C4-2B (cell line): ENCODE measurements at regions not wholly inside any gene's neighbourhood (a gene's known extent, or its start where the extent isn't known, plus 50 kb on each side); places are given as distances from the start of the nearest gene placed in this dataset.

Experiments used
- ZFX ChIP-seq: fragments of 450-650 bp; IDR thresholded peaks from 2 replicates; pipeline ENCODE4 v1.6.1; 2017
- TF ChIP-seq, protein P1 (sequence below): fragments of 450-650 bp; conservative IDR thresholded peaks from 2 replicates; pipeline ENCODE4 v1.5.1; 2017; ENCODE audit warnings: mild to moderate bottlenecking

DNA sequence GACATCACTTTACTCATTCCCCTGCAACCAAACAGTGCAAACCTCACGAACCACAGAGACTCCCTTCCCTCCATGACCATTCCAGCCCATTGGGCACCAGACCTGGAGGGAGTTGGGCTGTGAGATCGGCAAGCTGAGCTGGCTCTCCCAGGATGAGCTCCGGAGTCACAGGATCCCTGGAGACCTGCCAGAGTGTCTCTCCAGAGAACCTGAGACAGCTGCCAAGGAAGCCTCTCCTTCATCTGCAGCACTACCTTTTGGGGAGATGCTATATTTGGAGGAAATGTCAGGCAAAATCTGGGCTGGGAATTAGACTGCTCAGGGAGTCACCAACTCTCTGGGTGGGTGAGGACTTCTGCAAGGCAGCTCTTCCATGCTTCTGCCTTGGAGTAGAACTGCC lies 417.4 kb downstream of the TNS1 start:
- TF ChIP-seq, protein P1, sequence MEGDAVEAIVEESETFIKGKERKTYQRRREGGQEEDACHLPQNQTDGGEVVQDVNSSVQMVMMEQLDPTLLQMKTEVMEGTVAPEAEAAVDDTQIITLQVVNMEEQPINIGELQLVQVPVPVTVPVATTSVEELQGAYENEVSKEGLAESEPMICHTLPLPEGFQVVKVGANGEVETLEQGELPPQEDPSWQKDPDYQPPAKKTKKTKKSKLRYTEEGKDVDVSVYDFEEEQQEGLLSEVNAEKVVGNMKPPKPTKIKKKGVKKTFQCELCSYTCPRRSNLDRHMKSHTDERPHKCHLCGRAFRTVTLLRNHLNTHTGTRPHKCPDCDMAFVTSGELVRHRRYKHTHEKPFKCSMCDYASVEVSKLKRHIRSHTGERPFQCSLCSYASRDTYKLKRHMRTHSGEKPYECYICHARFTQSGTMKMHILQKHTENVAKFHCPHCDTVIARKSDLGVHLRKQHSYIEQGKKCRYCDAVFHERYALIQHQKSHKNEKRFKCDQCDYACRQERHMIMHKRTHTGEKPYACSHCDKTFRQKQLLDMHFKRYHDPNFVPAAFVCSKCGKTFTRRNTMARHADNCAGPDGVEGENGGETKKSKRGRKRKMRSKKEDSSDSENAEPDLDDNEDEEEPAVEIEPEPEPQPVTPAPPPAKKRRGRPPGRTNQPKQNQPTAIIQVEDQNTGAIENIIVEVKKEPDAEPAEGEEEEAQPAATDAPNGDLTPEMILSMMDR = no peak
- no peak for TF ChIP-seq ZFX
